GM21825 (cell line): ENCODE measurements at regions not wholly inside any gene's neighbourhood (a gene's known extent, or its start where the extent isn't known, plus 50 kb on each side); places are given as distances from the start of the nearest gene placed in this dataset.
"Not testable (repeated sequence)": the region's sequence is repeated elsewhere in the genome, so short reads cannot be mapped to it uniquely, and the experiment has no call there.

Experiments
- ATAC-seq: cut with Tn5 transposase; IDR thresholded peaks from one replicate; pipeline ENCODE4 v1.9.1; 2021; ENCODE audit warnings: mild to moderate bottlenecking, moderate library complexity; ENCODE audit not compliant: unreplicated experiment

GRCh38 chr5:53733853-53734252, 173.4 kb downstream of the NDUFS4 start:
- ATAC-seq, result no peak

- ATAC-seq, result no peak
Observed at GRCh38 chr5:53738105-53738504, 177.7 kb downstream of the NDUFS4 start.

- ATAC-seq, result no peak
Observed at GRCh38 chr5:53739111-53739510, 178.7 kb downstream of the NDUFS4 start.

- ATAC-seq, result no peak
Observed at GRCh38 chr5:53749621-53750020, 189.2 kb downstream of the NDUFS4 start.

GRCh38 chr5:53752282-53752681, 191.8 kb downstream of the NDUFS4 start:
- not testable (repeated sequence) for ATAC-seq

- no peak for ATAC-seq
Observed at GRCh38 chr5:53766673-53767072, 206.2 kb downstream of the NDUFS4 start.

- peak; percentile 56 for ATAC-seq
Observed at GRCh38 chr5:53777864-53778618, 217.6 kb downstream of the NDUFS4 start.

GRCh38 chr5:53779541-53779981, 219.1 kb downstream of the NDUFS4 start:
- peak; percentile 54 for ATAC-seq

- no peak for ATAC-seq
Observed at GRCh38 chr5:53782620-53783019, 222.2 kb downstream of the NDUFS4 start.

GRCh38 chr5:53783624-53784228, 223.3 kb downstream of the NDUFS4 start:
- no peak for ATAC-seq

GRCh38 chr5:53784596-53784995, 224.2 kb downstream of the NDUFS4 start:
- ATAC-seq, result no peak

GRCh38 chr5:53785924-53786323, 225.5 kb downstream of the NDUFS4 start:
- no peak for ATAC-seq

GRCh38 chr5:53790026-53790425, 229.6 kb downstream of the NDUFS4 start:
- no peak for ATAC-seq

- no peak for ATAC-seq
Observed at GRCh38 chr5:53792338-53792737, 231.9 kb downstream of the NDUFS4 start.

- not testable (repeated sequence) for ATAC-seq
Observed at GRCh38 chr5:53799644-53800043, 239.2 kb downstream of the NDUFS4 start.

- not testable (repeated sequence) for ATAC-seq
Observed at GRCh38 chr5:53808392-53808791, 248.0 kb downstream of the NDUFS4 start.

GRCh38 chr5:53814819-53815218, 254.4 kb downstream of the NDUFS4 start:
- ATAC-seq, result no peak

GRCh38 chr5:53815471-53815870, 255.0 kb downstream of the NDUFS4 start:
- no peak for ATAC-seq

GRCh38 chr5:53817183-53817582, 256.7 kb downstream of the NDUFS4 start:
- ATAC-seq, result no peak

- ATAC-seq, result no peak
Observed at GRCh38 chr5:53819482-53819881, 259.0 kb downstream of the NDUFS4 start.

GRCh38 chr5:53820119-53820801, 259.8 kb downstream of the NDUFS4 start:
- ATAC-seq, result peak; percentile 57

GRCh38 chr5:53820802-53821171, 260.3 kb downstream of the NDUFS4 start:
- peak; percentile 96 for ATAC-seq
